GM23338 (cell line): ENCODE measurements at regions not wholly inside any gene's neighbourhood (a gene's known extent, or its start where the extent isn't known, plus 50 kb on each side); places are given as distances from the start of the nearest gene placed in this dataset.

Experiments used
- EZH2 ChIP-seq: fragments of 200-600 bp; sonication (generic); IDR thresholded peaks from one replicate; pipeline ENCODE4 v1.8.0; 2017; ENCODE audit warnings: antibody characterized with exemption, mild to moderate bottlenecking, low read depth; ENCODE audit not compliant: unreplicated experiment
- POLR2AphosphoS5 ChIP-seq: IDR thresholded peaks from 2 replicates; pipeline ENCODE4 v1.6.1; 2016; ENCODE audit warnings: antibody characterized with exemption, low read depth
- ZNF114 ChIP-seq: fragments of 250-450 bp; sonication (Bioruptor Pico); IDR thresholded peaks from 2 replicates; pipeline ENCODE4 v1.5.0; 2020; ENCODE audit warnings: mild to moderate bottlenecking, moderate library complexity
- TF ChIP-seq, protein P1 (sequence below), 2 experiments: fragments of 200-600 bp in 1 of 2; sonication (generic) in 1 of 2; conservative IDR thresholded peaks; 2 replicates each; pipeline versions ENCODE4 v1.5.1 to v1.6.1; 2016 to 2017; ENCODE audit warnings: antibody characterized with exemption in 2 of 2, low read depth in 2 of 2, mild to moderate bottlenecking in 2 of 2, moderate library complexity in 1 of 2

DNA sequence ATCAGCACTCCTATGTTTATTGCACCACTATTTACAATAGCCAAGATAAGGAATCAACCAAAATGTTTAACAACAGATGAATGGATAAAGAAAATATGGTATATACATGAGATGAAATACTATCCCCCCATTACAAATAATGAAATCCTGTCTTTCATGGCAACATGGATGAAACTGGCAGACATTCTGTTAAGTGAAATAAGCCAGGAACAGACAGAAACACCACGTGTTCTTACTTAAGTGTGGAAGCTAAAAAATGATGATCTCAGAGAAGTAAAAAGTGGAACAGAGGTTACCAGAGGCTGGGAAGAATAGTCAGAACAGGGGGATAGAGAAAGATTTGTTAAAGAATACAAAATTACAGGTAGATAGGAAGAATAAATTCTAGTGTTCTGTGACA is 113.7 kb upstream of the MDM1 start:
- no peak for TF ChIP-seq POLR2AphosphoS5
- TF ChIP-seq EZH2, result no peak
- TF ChIP-seq, protein P1, sequence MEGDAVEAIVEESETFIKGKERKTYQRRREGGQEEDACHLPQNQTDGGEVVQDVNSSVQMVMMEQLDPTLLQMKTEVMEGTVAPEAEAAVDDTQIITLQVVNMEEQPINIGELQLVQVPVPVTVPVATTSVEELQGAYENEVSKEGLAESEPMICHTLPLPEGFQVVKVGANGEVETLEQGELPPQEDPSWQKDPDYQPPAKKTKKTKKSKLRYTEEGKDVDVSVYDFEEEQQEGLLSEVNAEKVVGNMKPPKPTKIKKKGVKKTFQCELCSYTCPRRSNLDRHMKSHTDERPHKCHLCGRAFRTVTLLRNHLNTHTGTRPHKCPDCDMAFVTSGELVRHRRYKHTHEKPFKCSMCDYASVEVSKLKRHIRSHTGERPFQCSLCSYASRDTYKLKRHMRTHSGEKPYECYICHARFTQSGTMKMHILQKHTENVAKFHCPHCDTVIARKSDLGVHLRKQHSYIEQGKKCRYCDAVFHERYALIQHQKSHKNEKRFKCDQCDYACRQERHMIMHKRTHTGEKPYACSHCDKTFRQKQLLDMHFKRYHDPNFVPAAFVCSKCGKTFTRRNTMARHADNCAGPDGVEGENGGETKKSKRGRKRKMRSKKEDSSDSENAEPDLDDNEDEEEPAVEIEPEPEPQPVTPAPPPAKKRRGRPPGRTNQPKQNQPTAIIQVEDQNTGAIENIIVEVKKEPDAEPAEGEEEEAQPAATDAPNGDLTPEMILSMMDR (conservative IDR thresholded peaks at IDR 0.05; ENCODE audit: low read depth in 2 of 2), result no peak
- no peak for TF ChIP-seq ZNF114 (CRISPR knock-in tag)
